RWPE1 (cell line): ENCODE measurements at regions not wholly inside any gene's neighbourhood (a gene's known extent, or its start where the extent isn't known, plus 50 kb on each side); places are given as distances from the start of the nearest gene placed in this dataset.

Source experiments
- CTCF ChIA-PET: fragments of 350-600 bp; sonication (Branson Sonifier 250); formaldehyde crosslinking; extraction: SDS; loops from one replicate; lab custom pipeline; 2021; lab: Yijun Ruan, JAX
- POLR2A ChIA-PET: fragments of 400-600 bp; formaldehyde crosslinking; extraction: SDS; loops from one replicate; lab custom pipeline; 2020; ENCODE audit warnings: antibody characterized with exemption; ENCODE audit not compliant: low non-redundant PET; lab: Yijun Ruan, JAX
- DNase-seq: peaks from one replicate; pipeline ENCODE4 v3.0.0; 2012; ENCODE audit warnings: low spot score
- H3K27ac ChIP-seq: fragments of 450-650 bp; 2 replicates; pipeline ENCODE4 v1.5.1; 2017
- TF ChIP-seq, protein P1 (sequence below): fragments of 450-650 bp; conservative IDR thresholded peaks from 2 replicates; pipeline ENCODE4 v1.5.1; 2017; ENCODE audit warnings: low read depth, mild to moderate bottlenecking

DNA sequence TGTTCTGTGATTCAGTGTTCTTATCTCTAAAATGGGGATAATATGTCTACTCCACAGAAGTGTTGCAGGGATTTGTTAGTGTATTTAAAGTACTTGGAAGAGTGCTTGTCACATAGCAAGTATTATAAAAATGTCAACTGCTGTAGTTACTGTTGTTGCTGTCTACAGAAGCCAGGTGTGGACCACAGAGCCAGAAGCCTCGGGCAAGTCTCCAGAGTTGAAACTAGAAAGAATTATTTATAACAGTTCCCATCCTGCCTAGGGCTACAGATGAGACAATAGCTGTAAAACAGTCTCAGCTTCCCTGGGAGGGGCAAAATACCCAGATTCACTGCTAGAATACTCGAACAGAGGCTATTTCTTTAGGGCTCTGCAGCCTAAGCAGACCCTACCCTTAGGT lies 55.4 kb upstream of the FUT8 start:
- ChIA-PET CTCF (no interaction called here), POLR2A (no interaction called here)
- H3K27ac ChIP-seq, result no peak overlapping the region
- TF ChIP-seq, protein P1, sequence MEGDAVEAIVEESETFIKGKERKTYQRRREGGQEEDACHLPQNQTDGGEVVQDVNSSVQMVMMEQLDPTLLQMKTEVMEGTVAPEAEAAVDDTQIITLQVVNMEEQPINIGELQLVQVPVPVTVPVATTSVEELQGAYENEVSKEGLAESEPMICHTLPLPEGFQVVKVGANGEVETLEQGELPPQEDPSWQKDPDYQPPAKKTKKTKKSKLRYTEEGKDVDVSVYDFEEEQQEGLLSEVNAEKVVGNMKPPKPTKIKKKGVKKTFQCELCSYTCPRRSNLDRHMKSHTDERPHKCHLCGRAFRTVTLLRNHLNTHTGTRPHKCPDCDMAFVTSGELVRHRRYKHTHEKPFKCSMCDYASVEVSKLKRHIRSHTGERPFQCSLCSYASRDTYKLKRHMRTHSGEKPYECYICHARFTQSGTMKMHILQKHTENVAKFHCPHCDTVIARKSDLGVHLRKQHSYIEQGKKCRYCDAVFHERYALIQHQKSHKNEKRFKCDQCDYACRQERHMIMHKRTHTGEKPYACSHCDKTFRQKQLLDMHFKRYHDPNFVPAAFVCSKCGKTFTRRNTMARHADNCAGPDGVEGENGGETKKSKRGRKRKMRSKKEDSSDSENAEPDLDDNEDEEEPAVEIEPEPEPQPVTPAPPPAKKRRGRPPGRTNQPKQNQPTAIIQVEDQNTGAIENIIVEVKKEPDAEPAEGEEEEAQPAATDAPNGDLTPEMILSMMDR, result no peak
- no peak for DNase-seq

DNA sequence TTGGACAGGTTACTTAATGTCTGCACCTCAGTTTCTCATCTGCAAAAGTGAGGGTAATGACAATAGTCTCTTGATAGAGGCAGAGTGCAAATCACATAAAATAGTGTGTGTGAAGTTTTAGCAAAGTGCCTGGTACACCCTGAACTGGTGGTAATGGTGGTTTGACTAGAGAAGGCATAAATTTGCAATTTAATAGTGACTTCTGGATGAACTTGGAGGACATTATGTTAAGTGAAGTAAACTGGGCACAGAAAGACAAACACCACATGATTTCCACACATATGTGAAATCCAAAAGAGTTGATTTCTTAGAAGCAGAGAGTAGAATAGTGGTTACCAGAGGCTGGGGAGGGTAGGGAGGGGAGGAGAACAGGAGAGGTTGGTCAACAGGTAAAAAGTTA lies 54.8 kb upstream of the FUT8 start:
- POLR2A ChIA-PET, result no interaction called here
- TF ChIP-seq, protein P1, result no peak

DNA sequence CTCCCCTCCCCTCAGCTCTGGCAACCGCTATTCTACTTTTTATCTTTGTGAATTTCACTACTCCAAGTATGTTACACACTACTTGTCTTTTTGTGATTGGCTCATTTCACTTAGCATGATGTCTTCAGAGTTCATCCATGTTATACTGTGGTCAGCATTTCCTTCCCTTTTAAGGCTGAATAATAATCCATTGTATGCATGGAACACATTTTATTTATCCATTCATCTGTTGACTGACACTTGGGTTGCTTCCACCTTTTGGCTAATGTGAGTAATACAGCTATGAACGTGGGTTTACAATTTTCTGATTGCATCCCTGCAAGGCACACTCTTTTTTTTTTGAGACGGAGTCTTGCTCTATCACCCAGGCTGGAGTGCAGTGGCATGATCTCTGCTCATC lies 53.0 kb upstream of the FUT8 start:
- no peak overlapping the region for H3K27ac ChIP-seq
- CTCF ChIA-PET, result interaction anchor here (0.6 to 0.7 kb wide), 2 partner anchors 128 to 158 kb away, joined by 4 to 6 read pairs; no protein-coding TSS in a partner anchor
- TF ChIP-seq, protein P1, result no peak
- no peak for DNase-seq
- POLR2A ChIA-PET, result interaction anchor here (0.6 kb wide), 1 partner anchor 190 kb away, joined by 3 read pairs; no protein-coding TSS in a partner anchor

More for the DNA sequence above, 54.8 kb upstream of the FUT8 start:
- CTCF ChIA-PET, result no interaction called here
- no peak overlapping the region for H3K27ac ChIP-seq
- no peak for DNase-seq

DNA sequence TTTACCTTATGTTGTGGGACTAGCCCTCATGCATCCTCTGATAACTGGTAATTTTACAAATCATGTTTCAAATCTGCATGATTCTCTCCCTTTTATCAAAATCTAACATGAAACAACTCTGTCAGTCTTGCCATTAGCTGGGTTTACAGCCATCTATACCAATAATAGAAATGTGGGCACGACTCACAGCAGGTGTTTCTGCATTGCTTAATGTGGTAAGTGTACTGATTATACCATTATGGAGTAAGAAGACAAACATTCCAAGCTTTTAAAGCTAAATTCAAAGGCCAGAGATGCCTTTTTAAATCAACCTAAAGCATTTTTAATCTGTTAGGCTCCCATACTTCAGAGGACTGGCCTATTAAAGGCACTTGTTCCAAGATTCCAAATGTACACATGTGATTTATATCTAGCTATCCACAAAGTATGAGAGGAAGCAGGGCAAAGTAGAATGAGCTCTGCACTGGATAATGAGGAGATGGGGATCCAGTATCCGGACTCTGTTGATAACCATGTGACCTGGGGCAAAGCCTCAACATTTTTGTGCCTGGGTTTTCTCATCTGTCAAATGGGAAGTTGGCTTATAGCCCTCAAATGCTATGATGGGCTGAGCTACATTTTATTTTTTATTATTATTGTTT lies 52.3 kb upstream of the FUT8 start:
- TF ChIP-seq, protein P1, result no peak
- no peak for DNase-seq
- ChIA-PET CTCF (interaction anchor here (0.6 to 1.5 kb wide), 4 partner anchors 15 to 159 kb away, joined by 3 to 6 read pairs (median 4); no protein-coding TSS in a partner anchor), POLR2A (no interaction called here)
- H3K27ac ChIP-seq, result no peak overlapping the region

DNA sequence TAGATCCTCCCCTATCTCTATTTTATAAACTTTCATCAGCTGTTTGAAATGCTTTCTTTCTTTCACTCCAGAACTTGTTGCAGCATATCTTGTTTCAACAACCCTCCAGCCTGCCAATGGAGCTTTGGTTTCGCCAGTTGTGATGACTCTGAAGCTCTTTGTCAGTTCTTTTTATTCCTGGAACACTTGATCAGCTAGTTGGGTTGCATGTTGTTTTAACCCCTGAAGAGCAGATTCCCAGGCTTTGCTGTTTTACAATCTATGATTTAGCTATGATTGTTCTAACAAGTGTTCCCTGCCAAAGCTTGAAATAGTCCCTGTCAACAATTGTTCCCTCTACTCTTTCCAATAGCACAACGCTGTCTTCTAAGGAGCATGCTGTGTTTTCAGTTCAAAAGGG lies 50.6 kb upstream of the FUT8 start:
- H3K27ac ChIP-seq, result no peak overlapping the region
- no peak for DNase-seq
- TF ChIP-seq, protein P1, result no peak
- ChIA-PET CTCF (interaction anchor here (0.6 to 0.7 kb wide), 2 partner anchors 139 to 247 kb away, joined by 3 to 4 read pairs; no protein-coding TSS in a partner anchor), POLR2A (no interaction called here)
